ENCODE measurements at regions not wholly inside any gene's neighbourhood (a gene's known extent, or its start where the extent isn't known, plus 50 kb on each side); places are given as distances from the start of the nearest gene placed in this dataset.

- TF ChIP-seq CTCF (IDR thresholded peaks at IDR 0.05) (no peak), POLR2A (IDR thresholded peaks at IDR 0.05) (no peak)
Measured at GRCh38 chr4:33477715-33478114, 2757.5 kb downstream of the PCDH7 start.

Data from adrenal gland (tissue), 5 donors.